Calu3 (cell line): ENCODE measurements at regions not wholly inside any gene's neighbourhood (a gene's known extent, or its start where the extent isn't known, plus 50 kb on each side); places are given as distances from the start of the nearest gene placed in this dataset.

Experiments
- BruUV-seq: library from RNA; stranded (reverse); fragments of 400-500 nt; replicated peaks from 2 replicates; lab custom pipeline; 2021; lab: Mats Ljungman, UMichigan
- CTCF ChIA-PET: fragments of 300-600 bp; sonication (Branson Sonifier 250); formaldehyde crosslinking; loops from one replicate; lab custom pipeline; 2022; ENCODE audit warnings: antibody characterized with exemption; lab: Charles Lee
- DNase-seq: peaks from one replicate; pipeline ENCODE4 v3.0.0; 2022
- H3K27ac Mint-ChIP-seq: one replicate; pipeline ENCODE4 v1.8.0; 2022; ENCODE audit warnings: mixed read lengths; ENCODE audit not compliant: unreplicated experiment
- H3K27me3 Mint-ChIP-seq: one replicate; pipeline ENCODE4 v1.8.0; 2022; ENCODE audit warnings: mixed read lengths; ENCODE audit not compliant: unreplicated experiment
- H3K36me3 Mint-ChIP-seq: one replicate; pipeline ENCODE4 v1.8.0; 2022; ENCODE audit warnings: mild to moderate bottlenecking, moderate library complexity, mixed read lengths; ENCODE audit not compliant: insufficient read depth, unreplicated experiment
- H3K4me1 Mint-ChIP-seq: one replicate; pipeline ENCODE4 v1.8.0; 2022; ENCODE audit warnings: mild to moderate bottlenecking, low read depth, mixed read lengths; ENCODE audit not compliant: unreplicated experiment
- H3K4me3 Mint-ChIP-seq: one replicate; pipeline ENCODE4 v1.8.0; 2022; ENCODE audit warnings: mild to moderate bottlenecking, low read depth, moderate library complexity, mixed read lengths; ENCODE audit not compliant: unreplicated experiment
- H3K9me3 Mint-ChIP-seq: one replicate; pipeline ENCODE4 v1.8.0; 2022; ENCODE audit warnings: low read depth, mixed read lengths; ENCODE audit not compliant: unreplicated experiment
- CTCF ChIP-seq: fragments of 200-600 bp; IDR thresholded peaks from one replicate; pipeline ENCODE4 v1.8.0; 2022; ENCODE audit warnings: antibody characterized with exemption; ENCODE audit not compliant: unreplicated experiment
- intact Hi-C: fragments of 100-400 bp; cut with micrococcal nuclease; formaldehyde crosslinking; loops from one replicate; pipeline ENCODE4 v1.10.0; 2022; ENCODE audit not compliant: unreplicated experiment

GRCh38 chr22:27632451-27633295, 168.9 kb downstream of the MN1 start:
- no peaks in the 10 kb centered on the region for H3K9me3 Mint-ChIP-seq
- H3K27me3 Mint-ChIP-seq = peaks cover 16% of the 10 kb centered on the region
- H3K36me3 Mint-ChIP-seq = peaks cover 7% of the 10 kb centered on the region
- no peak overlapping the region for H3K4me3 Mint-ChIP-seq
- intact Hi-C loops = no loop called here
- BruUV-seq = no TSS peak
- DNase-seq = no peak
- no peak overlapping the region for H3K27ac Mint-ChIP-seq
- TF ChIP-seq CTCF = no peak
- CTCF ChIA-PET = no interaction called here
- peaks cover 9% of the 10 kb centered on the region for H3K4me1 Mint-ChIP-seq

GRCh38 chr22:27633296-27633871, 168.2 kb downstream of the MN1 start:
- BruUV-seq = no TSS peak
- no peak for DNase-seq
- H3K27ac Mint-ChIP-seq = no peak overlapping the region
- TF ChIP-seq CTCF = no peak
- H3K4me1 Mint-ChIP-seq = peaks cover 9% of the 10 kb centered on the region
- peaks cover 16% of the 10 kb centered on the region for H3K27me3 Mint-ChIP-seq
- H3K36me3 Mint-ChIP-seq = peaks cover 7% of the 10 kb centered on the region
- H3K4me3 Mint-ChIP-seq = no peak overlapping the region
- intact Hi-C loops = no loop called here
- no peaks in the 10 kb centered on the region for H3K9me3 Mint-ChIP-seq
- CTCF ChIA-PET = no interaction called here

- DNase-seq = no peak
- H3K36me3 Mint-ChIP-seq = peaks cover 3% of the 10 kb centered on the region
- no peaks in the 10 kb centered on the region for H3K9me3 Mint-ChIP-seq
- no peak overlapping the region for H3K27ac Mint-ChIP-seq
- H3K4me1 Mint-ChIP-seq = peaks cover 3% of the 10 kb centered on the region
- no peak for TF ChIP-seq CTCF
- no peak overlapping the region for H3K4me3 Mint-ChIP-seq
- H3K27me3 Mint-ChIP-seq = peaks cover 16% of the 10 kb centered on the region
- no TSS peak for BruUV-seq
- CTCF ChIA-PET = interaction anchor here (0.5 kb wide), 1 partner anchor 632 kb away, joined by 4 read pairs; no protein-coding TSS in a partner anchor
- intact Hi-C loops = no loop called here
These were observed 167.4 kb downstream of the MN1 start for GRCh38 chr22:27634043-27634740.

- no peak overlapping the region for H3K4me3 Mint-ChIP-seq
- peaks cover 16% of the 10 kb centered on the region for H3K27me3 Mint-ChIP-seq
- no peak overlapping the region for H3K27ac Mint-ChIP-seq
- CTCF ChIA-PET = interaction anchor here (0.9 to 1.1 kb wide), 3 partner anchors 21 to 160 kb away, joined by 3 read pairs; no protein-coding TSS in a partner anchor
- TF ChIP-seq CTCF = no peak
- intact Hi-C loops = no loop called here
- no peaks in the 10 kb centered on the region for H3K36me3 Mint-ChIP-seq
- DNase-seq = no peak
- no TSS peak for BruUV-seq
- no peaks in the 10 kb centered on the region for H3K9me3 Mint-ChIP-seq
- no peaks in the 10 kb centered on the region for H3K4me1 Mint-ChIP-seq
These were observed 166.1 kb downstream of the MN1 start for GRCh38 chr22:27635435-27635834.
